NCI-H2029 treated with DMSO at 0.1 percent for 48 hours (cell line): ENCODE measurements at regions not wholly inside any gene's neighbourhood (a gene's known extent, or its start where the extent isn't known, plus 50 kb on each side); places are given as distances from the start of the nearest gene placed in this dataset.

Source experiments
- DNase-seq: peaks from one replicate; lab custom pipeline; 2025; lab: John Stamatoyannopoulos, UW

GRCh38 chr18:78207942-78208341 lies 771.7 kb upstream of the SALL3 start:
- DNase-seq = no peak

DNA sequence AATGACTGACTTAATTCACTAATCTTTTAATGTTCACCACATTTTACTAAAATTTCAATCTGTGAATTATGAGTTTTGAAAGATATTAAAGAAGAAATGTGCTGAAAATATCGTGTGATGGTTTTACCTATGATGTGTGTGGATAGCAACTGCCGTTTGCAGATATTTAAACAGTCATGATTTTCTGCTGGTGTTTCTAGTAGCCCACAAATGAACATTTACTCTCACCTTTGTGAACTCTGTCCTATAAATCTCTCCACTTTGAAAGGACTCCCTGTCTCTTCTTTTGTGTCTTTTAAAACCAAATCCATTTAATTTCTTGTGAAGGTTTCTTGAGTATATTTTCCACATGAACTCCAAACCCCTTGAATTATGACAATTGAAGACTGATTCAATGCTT lies 771.2 kb upstream of the SALL3 start:
- no peak for DNase-seq

DNA sequence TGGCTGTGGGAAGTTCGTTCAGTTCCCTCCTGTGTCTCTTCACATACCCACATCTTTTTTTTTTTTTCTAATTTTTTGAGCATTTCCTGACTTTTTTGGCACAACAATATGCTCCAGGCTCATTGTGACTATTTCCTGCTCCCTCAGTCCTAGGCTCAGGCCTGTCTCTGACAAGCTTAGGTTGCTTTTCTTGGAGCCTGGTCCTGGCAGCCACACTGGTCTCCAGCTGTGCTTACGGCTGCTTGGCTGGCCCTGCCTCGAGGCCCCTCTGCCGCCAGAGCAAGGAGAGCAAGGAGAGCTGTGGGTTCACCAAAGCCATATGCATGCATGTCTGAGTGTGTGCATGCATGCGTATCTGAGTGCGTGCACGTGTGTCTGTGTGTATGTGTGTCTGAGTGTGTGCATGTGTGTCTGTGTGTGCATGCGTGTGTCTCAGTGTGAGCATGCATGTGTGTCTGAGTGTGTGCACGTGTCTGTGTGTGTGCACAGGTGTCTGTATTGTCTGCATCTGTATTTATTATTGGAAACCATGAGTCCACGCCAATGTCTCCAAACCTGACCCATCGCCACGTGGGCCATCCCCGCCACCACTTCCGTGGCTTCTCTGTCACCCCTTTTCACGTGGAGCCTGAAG lies 766.1 kb upstream of the SALL3 start:
- DNase-seq = no peak

GRCh38 chr18:78221496-78221895 lies 758.1 kb upstream of the SALL3 start:
- DNase-seq = no peak

DNA sequence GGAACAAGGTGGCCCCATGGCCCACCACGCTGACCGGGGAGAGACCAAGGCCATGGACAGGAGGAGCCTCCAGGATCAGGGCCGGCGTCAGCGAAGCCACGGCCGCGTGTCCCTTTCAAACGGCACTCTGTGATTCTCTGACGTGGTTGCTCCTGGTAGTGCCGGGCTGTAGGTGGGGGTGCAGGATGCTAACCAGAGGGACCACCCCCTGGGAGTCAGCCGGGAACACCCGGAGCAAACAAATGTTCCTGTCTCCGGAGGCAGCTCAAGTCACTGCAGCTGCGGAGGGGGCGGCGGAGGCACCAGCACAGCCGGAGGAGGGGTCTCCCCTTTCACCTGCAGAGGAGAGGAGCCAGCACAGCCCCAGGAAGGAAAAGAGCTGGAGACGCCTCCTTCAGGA lies 750.6 kb upstream of the SALL3 start:
- no peak for DNase-seq

DNA sequence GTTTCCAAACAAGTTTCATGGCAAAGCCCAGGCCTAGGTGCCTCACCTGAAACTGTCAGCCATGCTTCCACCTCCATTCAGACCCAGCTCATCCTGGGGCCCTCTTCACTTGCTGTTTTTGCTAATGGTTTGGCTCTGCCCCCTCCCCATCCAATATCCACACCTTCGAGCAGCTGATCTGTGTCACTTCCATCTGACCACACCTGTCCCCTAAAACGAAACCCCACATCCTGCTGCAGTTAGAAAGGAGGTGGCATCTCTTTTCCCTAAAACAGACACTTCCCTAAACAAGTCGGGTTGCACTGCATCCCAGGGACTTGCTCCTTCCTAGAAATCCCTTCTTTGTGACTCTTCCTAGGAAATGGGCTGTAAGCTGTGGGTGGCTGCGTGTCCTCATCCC lies 748.7 kb upstream of the SALL3 start:
- no peak for DNase-seq

DNA sequence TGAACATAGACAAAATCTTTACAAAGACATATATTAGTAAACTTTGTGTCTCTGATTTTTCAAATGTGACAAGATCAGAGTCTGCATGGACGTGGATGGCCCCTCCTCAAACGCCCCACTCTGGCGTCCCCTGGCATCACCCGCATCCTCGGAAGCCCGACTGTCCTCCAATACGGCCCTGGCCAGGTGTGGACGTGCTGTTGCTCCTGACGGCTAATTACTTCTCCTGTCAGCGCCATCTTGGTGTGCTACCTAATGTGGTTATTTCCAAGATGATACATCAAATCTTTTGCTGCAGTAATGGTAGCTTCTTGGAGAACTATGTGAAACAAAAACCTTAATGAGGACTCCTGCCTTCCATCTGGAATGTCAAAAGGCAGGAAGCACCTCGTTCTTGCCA lies 747.4 kb upstream of the SALL3 start:
- no peak for DNase-seq

DNA sequence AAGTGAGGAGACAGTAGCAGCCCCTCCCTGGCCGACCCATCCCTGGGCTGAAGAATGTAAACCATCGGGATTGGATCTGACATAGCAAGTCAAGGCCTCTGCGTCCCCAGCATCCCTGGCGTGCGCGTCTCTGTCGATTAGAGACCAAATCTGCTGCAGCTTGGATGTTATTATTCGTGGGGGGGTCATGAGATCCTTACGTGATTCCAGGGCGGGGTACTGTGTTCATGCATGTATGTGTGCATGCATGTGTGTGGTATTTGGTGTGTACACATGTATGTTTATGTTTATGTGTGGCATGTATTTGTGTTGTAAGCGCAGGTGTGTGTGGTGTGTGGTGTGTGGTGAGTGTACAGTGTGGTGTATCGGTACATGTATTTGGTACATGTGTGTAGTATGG lies 741.8 kb upstream of the SALL3 start:
- no peak for DNase-seq

DNA sequence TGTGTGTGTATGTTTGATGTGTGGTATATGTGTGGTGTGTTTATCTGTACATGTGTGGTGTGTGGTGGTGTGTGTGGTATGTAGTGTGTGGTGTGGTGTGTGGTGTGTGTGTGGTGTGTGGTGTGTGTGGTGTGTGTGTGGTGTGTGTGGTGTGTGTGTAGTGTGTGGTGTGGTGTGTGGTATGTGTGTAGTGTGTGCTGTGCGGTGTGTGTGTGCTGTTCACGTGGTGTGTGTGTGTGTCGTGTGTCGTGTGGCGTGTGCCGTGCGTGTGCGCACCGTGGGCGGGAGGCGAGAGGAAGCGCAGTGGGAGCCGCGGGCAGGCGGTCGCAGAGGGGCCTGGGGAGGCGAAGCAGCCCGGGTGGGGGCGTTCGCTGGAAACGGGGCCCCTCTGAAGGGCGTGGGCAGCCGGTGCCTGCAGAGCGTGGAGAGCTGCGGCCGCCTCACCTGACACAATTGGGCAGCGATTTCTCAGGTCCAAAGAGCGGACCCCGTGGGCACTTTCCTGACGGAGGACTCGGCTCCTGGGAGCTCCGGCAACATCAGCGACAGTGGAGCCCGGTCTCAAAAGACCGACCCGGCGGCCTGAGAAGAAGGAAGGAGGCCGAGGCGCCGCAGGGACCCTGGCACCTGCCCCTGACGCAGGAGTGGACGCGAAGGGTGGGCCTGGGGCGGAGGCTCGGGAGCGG lies 741.1 kb upstream of the SALL3 start:
- DNase-seq = no peak

- no peak for DNase-seq
These were observed 740.5 kb upstream of the SALL3 start for GRCh38 chr18:78239090-78239457.

DNA sequence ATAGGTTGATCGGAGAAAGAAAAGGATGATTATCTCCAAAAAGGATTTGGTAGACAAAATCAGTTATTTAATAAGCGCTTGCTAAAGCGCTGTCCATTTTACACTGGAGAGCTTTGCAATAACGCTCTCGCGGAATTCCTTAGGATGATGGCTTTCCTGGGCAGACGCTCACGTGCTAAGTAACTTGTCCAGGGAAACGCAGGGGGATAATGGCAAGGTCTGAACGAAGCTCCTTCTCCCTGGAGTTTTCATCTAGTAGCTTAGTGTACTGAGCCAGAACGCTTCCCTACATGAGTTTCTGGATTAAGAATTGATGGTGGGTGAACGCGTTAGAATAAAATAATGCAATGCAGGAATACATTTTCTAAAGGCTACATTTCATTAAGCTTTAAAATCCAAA lies 739.5 kb upstream of the SALL3 start:
- DNase-seq = no peak

DNA sequence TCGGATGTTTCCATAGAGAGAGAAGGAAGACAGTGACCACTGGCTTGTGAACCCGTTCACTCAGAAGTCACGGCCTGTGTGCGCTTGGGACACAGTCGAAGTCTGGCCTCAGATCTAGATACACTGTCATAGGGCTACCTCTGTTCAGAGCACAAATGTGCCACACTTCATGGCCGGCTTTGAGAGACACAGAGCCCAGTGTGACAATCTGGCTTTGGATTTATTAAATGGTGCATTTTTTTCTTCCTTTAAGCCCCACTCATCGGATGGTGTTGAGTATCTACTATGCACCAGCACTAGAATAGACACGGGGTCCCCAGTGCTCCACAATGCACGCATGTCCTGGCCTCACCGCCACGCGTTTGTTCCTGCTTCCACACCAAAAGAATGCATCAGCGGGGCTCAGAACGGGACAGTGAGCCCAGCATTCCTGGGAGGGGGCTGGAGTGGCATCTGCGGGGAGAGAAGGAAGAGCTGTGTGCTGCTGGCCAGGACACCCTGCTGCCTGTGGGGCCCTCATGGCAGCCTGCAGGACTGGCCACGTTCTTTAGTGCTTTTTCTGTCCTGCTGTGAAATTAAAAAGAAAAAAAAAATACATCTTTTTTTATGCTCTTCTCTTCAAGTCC lies 738.9 kb upstream of the SALL3 start:
- DNase-seq = no peak

DNA sequence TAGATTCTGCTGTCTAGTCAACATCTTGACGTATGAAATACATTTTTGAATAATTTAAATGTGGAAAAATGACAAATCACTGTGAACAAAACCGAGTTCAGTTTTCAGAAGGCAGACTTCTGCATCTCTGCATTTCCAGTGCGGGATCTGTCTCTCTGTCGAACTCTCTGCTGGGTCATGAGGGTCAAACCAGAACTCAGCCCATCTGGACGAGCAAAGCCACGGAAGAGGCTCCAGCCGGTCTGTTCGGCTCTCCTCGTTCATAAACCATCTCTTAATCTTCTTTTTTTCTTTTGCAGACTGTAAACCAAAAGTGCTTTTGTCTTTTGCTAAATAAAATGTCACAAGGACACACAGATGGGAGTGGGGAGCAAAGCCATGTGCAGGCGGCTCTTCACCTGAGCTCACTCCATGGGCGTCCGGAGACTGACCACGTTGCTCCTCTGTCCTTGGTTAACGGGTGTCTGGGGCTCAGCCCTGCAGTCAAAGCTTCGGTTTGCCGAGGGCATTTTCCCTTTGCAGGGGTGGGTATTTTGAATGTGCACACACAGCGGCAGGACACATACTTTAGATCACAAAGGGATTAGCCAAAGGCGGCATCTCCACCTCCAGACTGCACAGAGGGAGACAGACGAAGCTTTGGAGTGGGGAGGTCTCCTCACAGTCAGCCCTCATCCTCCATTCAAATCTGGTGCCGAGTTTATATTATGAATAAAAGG lies 737.9 kb upstream of the SALL3 start:
- no peak for DNase-seq

- DNase-seq = peak; percentile 3
These were observed 737.4 kb upstream of the SALL3 start for GRCh38 chr18:78242254-78242643.

GRCh38 chr18:78242806-78243205 lies 736.8 kb upstream of the SALL3 start:
- DNase-seq = no peak

DNA sequence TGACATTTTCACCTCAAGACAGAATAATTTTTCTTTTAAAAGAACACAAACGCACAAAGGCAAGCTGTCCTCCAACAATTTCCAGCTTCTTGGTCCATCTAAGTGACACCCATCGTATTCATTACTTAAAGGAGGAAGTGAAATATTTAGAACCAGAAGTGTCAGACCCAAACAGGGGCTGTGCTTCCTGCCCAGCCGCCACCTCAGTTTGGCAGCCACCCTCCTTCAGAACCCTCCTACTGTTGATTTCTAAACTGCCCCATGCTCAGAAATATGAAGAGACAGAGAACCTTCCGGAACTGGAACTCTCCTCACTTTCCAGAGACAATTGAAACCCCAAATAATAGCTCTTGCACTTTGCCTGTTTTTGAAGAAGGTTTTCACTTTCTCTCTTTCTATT lies 734.8 kb upstream of the SALL3 start:
- no peak for DNase-seq

GRCh38 chr18:78245451-78245850 lies 734.2 kb upstream of the SALL3 start:
- no peak for DNase-seq

GRCh38 chr18:78246050-78246449 lies 733.6 kb upstream of the SALL3 start:
- DNase-seq = no peak

DNA sequence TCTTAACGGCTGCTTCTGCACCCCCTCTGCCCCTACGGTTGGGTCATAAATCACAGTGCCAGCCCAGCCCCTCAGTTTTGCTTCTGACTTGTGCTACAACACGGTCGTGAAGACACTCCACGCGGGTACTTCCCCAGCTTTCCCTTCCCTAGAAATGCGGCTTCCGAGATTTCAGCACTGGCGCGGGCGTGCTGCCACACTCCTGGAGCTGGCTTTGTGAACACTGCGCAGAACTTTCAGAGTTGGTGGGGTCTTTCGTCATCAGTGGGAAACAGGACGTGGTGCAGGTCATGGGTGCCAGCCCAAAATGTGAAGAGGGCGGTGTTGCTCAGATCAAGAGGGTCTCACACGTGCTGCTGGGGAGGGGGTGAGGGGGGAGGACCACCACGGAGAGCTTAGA lies 733.0 kb upstream of the SALL3 start:
- DNase-seq = no peak

- DNase-seq = no peak
These were observed 731.9 kb upstream of the SALL3 start for GRCh38 chr18:78247615-78248289.

GRCh38 chr18:78255013-78255412 lies 724.6 kb upstream of the SALL3 start:
- no peak for DNase-seq

DNA sequence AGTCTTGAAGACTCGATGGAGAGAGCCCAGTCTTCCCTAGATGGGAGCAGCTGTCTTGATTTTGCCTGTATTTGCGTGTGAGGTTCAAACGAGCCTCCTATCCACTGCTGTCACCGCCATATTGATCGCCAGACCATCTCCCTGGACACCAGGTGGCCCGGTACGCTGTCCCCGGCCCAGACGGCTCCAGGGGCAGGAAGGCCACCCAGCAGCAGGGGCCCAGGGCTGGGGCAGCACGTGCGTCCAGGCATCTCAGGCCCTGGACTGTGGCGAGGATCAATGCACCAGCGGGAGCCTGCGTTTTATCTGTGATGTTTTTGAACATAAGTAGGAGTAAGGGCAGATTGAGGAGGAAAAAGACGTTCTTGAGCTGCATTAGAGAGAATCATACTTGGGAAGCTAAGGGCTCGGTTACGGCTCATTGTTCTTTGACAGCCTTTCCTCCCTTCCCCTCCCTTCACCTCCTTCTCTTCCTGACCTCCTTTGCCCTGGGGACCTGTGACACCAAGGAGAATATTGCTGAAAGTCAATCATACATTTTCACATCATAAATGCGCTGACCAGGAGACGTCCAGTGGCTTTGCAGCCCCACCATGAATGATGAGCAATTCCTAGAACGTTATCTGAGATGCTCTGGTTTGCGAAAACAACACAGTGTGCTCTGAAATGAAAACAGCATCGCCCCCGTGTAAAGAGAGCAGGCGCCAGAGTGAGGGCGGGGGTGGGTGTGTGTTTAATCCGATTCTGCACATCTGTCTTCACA lies 711.2 kb upstream of the SALL3 start:
- DNase-seq = no peak
